Smooth muscle cell (in vitro differentiated cells): ENCODE measurements at regions not wholly inside any gene's neighbourhood (a gene's known extent, or its start where the extent isn't known, plus 50 kb on each side); places are given as distances from the start of the nearest gene placed in this dataset.
A peak's percentile ranks its signal among the peaks of the same experiment; 100 is the strongest.

Source experiments
- DNase-seq: peaks from one replicate; lab custom pipeline; 2025; ENCODE audit not compliant: unreplicated experiment; lab: John Stamatoyannopoulos, UW
- H2AFZ ChIP-seq: fragments of 200-600 bp; sonication (generic); 2 replicates; pipeline ENCODE4 v1.6.0; 2016; ENCODE audit warnings: antibody characterized with exemption, low read depth, mild to moderate bottlenecking
- H3F3A ChIP-seq: fragments of 200-600 bp; sonication (generic); 2 replicates; pipeline ENCODE4 v1.6.0; 2017; ENCODE audit warnings: antibody characterized with exemption, low read depth
- H3K27ac ChIP-seq: fragments of 200-600 bp; sonication (generic); 2 replicates; pipeline ENCODE4 v1.5.1; 2016; ENCODE audit warnings: low read depth, mild to moderate bottlenecking
- H3K27me3 ChIP-seq: fragments of 200-600 bp; sonication (generic); 2 replicates; pipeline ENCODE4 v1.6.1; 2016; ENCODE audit warnings: low read depth, mild to moderate bottlenecking
- H3K36me3 ChIP-seq: fragments of 200-600 bp; sonication (generic); 2 replicates; pipeline ENCODE4 v1.5.1; 2016; ENCODE audit warnings: low read depth
- H3K4me1 ChIP-seq: fragments of 200-600 bp; sonication (generic); 2 replicates; pipeline ENCODE4 v1.5.1; 2016; ENCODE audit warnings: low read depth
- H3K4me2 ChIP-seq: fragments of 200-600 bp; sonication (generic); 2 replicates; pipeline ENCODE4 v1.6.0; 2016; ENCODE audit warnings: mild to moderate bottlenecking
- H3K4me3 ChIP-seq: fragments of 200-600 bp; sonication (generic); 2 replicates; pipeline ENCODE4 v1.5.1; 2016; ENCODE audit warnings: mild to moderate bottlenecking
- H3K79me2 ChIP-seq: fragments of 200-600 bp; sonication (generic); 2 replicates; pipeline ENCODE4 v1.6.0; 2016; ENCODE audit warnings: low read depth, mild to moderate bottlenecking
- H3K9ac ChIP-seq: fragments of 200-600 bp; sonication (generic); 2 replicates; pipeline ENCODE4 v1.6.0; 2016; ENCODE audit warnings: low read depth
- H3K9me3 ChIP-seq: fragments of 200-600 bp; sonication (generic); replicated peaks from 2 replicates; pipeline ENCODE4 v1.5.1; 2016; ENCODE audit warnings: low read depth
- H4K20me1 ChIP-seq: fragments of 200-600 bp; sonication (generic); 2 replicates; pipeline ENCODE4 v1.6.0; 2016; ENCODE audit warnings: low read depth
- CTCF ChIP-seq: fragments of 200-600 bp; sonication (generic); IDR thresholded peaks from 2 replicates; pipeline ENCODE4 v1.5.1; 2017; ENCODE audit warnings: borderline replicate concordance, mild to moderate bottlenecking, antibody characterized with exemption; ENCODE audit not compliant: insufficient read depth, poor library complexity, severe bottlenecking
- WGBS: methylation state at CpG from one replicate; pipeline ENCODE4 v1.1.7; 2016; ENCODE audit warnings: low lambda C conversion rate; 5-methylcytosine and 5-hydroxymethylcytosine counted together

- no peaks in the 10 kb centered on the region for H3K9me3 ChIP-seq
- TF ChIP-seq CTCF = no peak
- WGBS = 23% methylated on average over 5 of the region's 5 CpGs
- no peak overlapping the region for H3K4me2 ChIP-seq
- no peak overlapping the region for H2AFZ ChIP-seq
- DNase-seq = no peak
- H3K4me1 ChIP-seq = peaks cover 16% of the 10 kb centered on the region
- H3K27me3 ChIP-seq = no peaks in the 10 kb centered on the region
- no peaks in the 10 kb centered on the region for H3K79me2 ChIP-seq
- no peaks in the 10 kb centered on the region for H4K20me1 ChIP-seq
- H3K27ac ChIP-seq = peak overlapping the region; percentile 98
- no peak overlapping the region for H3K4me3 ChIP-seq
- H3F3A ChIP-seq = peaks cover 19% of the 10 kb centered on the region
- no peaks in the 10 kb centered on the region for H3K36me3 ChIP-seq
- peak overlapping the region; percentile 91 for H3K9ac ChIP-seq
These were observed 114.0 kb downstream of the BCOR start for GRCh38 chrX:39983715-39984114.

GRCh38 chrX:39984191-39984956, 113.4 kb downstream of the BCOR start:
- Histone ChIP-seq H3K4me1 (peaks cover 16% of the 10 kb centered on the region), H4K20me1 (no peaks in the 10 kb centered on the region), H3K36me3 (no peaks in the 10 kb centered on the region), H3F3A (peaks cover 19% of the 10 kb centered on the region), H3K4me2 (peak overlapping the region; percentile 73), H3K9me3 (no peaks in the 10 kb centered on the region), H3K27ac (peak overlapping the region; percentile 98), H3K79me2 (no peaks in the 10 kb centered on the region), H3K9ac (peak overlapping the region; percentile 91), H3K27me3 (no peaks in the 10 kb centered on the region), H3K4me3 (no peak overlapping the region), H2AFZ (no peak overlapping the region)
- DNase-seq = peak; percentile 67
- TF ChIP-seq CTCF = no peak
- 26% methylated on average over 14 of the region's 14 CpGs for whole genome bisulfite sequencing

- DNase-seq = peak; percentile 33
- H3K9ac ChIP-seq = peak overlapping the region; percentile 91
- no peak overlapping the region for H2AFZ ChIP-seq
- TF ChIP-seq CTCF = no peak
- no peaks in the 10 kb centered on the region for H3K9me3 ChIP-seq
- no peak overlapping the region for H3K4me3 ChIP-seq
- no peaks in the 10 kb centered on the region for H3K79me2 ChIP-seq
- H3K27me3 ChIP-seq = no peaks in the 10 kb centered on the region
- H3K36me3 ChIP-seq = no peaks in the 10 kb centered on the region
- 26% methylated on average over 9 of the region's 9 CpGs for WGBS
- H3K4me2 ChIP-seq = peak overlapping the region; percentile 73
- peak overlapping the region; percentile 98 for H3K27ac ChIP-seq
- H3F3A ChIP-seq = peaks cover 19% of the 10 kb centered on the region
- no peaks in the 10 kb centered on the region for H4K20me1 ChIP-seq
- H3K4me1 ChIP-seq = peaks cover 16% of the 10 kb centered on the region
These were observed 112.7 kb downstream of the BCOR start for GRCh38 chrX:39985071-39985470.

- Histone ChIP-seq H2AFZ (no peak overlapping the region), H3K9ac (no peak overlapping the region), H3K4me3 (no peak overlapping the region), H3F3A (peaks cover 19% of the 10 kb centered on the region), H3K9me3 (no peaks in the 10 kb centered on the region), H3K79me2 (no peaks in the 10 kb centered on the region), H4K20me1 (no peaks in the 10 kb centered on the region), H3K36me3 (no peaks in the 10 kb centered on the region), H3K27me3 (no peaks in the 10 kb centered on the region), H3K4me1 (peaks cover 16% of the 10 kb centered on the region), H3K4me2 (peak overlapping the region; percentile 73), H3K27ac (peak overlapping the region; percentile 98)
- no peak for DNase-seq
- TF ChIP-seq CTCF = no peak
- 43% methylated on average over 4 of the region's 4 CpGs for WGBS
These were observed 112.2 kb downstream of the BCOR start for GRCh38 chrX:39985551-39985950.
